ENCODE measurements at regions not wholly inside any gene's neighbourhood (a gene's known extent, or its start where the extent isn't known, plus 50 kb on each side); places are given as distances from the start of the nearest gene placed in this dataset.

- Histone ChIP-seq H3K4me3 (ENCODE audit: low read length in 2 of 2) (no peak overlapping the region), H3K27ac (ENCODE audit: low read depth in 2 of 2, low read length in 2 of 2) (no peak overlapping the region), H3K9ac (ENCODE audit: low read depth in 1 of 2, low read length in 2 of 2) (peak overlapping the region in 1 of 2 donors; percentile 5), H3K4me1 (ENCODE audit: control insufficient read depth in 2 of 2, insufficient read depth in 2 of 2, low read length in 2 of 2) (no peaks in the 10 kb centered on the region), H3K9me3 (ENCODE audit: control insufficient read depth in 2 of 2, low read length in 2 of 2) (no peaks in the 10 kb centered on the region), H3K36me3 (ENCODE audit: control insufficient read depth in 2 of 2, insufficient read depth in 2 of 2, low read length in 2 of 2) (no peaks in the 10 kb centered on the region), H3K27me3 (ENCODE audit: control insufficient read depth in 2 of 2, insufficient read depth in 2 of 2, low read length in 2 of 2) (no peaks in the 10 kb centered on the region)
Observed at GRCh38 chr20:11234181-11234580, 560.4 kb upstream of the JAG1 start.

- Histone ChIP-seq H3K9ac (ENCODE audit: low read depth in 1 of 2, low read length in 2 of 2) (peak overlapping the region in 1 of 2 donors; percentile 5), H3K27me3 (ENCODE audit: control insufficient read depth in 2 of 2, insufficient read depth in 2 of 2, low read length in 2 of 2) (no peaks in the 10 kb centered on the region), H3K4me1 (ENCODE audit: control insufficient read depth in 2 of 2, insufficient read depth in 2 of 2, low read length in 2 of 2) (no peaks in the 10 kb centered on the region), H3K4me3 (ENCODE audit: low read length in 2 of 2) (no peak overlapping the region), H3K36me3 (ENCODE audit: control insufficient read depth in 2 of 2, insufficient read depth in 2 of 2, low read length in 2 of 2) (no peaks in the 10 kb centered on the region), H3K9me3 (ENCODE audit: control insufficient read depth in 2 of 2, low read length in 2 of 2) (no peaks in the 10 kb centered on the region), H3K27ac (ENCODE audit: low read depth in 2 of 2, low read length in 2 of 2) (no peak overlapping the region)
Observed at GRCh38 chr20:11234608-11235007, 560.8 kb upstream of the JAG1 start.

GRCh38 chr20:11235058-11235457, 561.3 kb upstream of the JAG1 start:
- H3K4me3 ChIP-seq (ENCODE audit: low read length in 2 of 2): no peak overlapping the region
- no peaks in the 10 kb centered on the region for H3K9me3 ChIP-seq (ENCODE audit: control insufficient read depth in 2 of 2, low read length in 2 of 2)
- H3K9ac ChIP-seq (ENCODE audit: low read depth in 1 of 2, low read length in 2 of 2): no peak overlapping the region
- no peaks in the 10 kb centered on the region for H3K36me3 ChIP-seq (ENCODE audit: control insufficient read depth in 2 of 2, insufficient read depth in 2 of 2, low read length in 2 of 2)
- peak overlapping the region in 1 of 2 donors; percentile 5 for H3K27ac ChIP-seq (ENCODE audit: low read depth in 2 of 2, low read length in 2 of 2)
- no peaks in the 10 kb centered on the region for H3K27me3 ChIP-seq (ENCODE audit: control insufficient read depth in 2 of 2, insufficient read depth in 2 of 2, low read length in 2 of 2)
- H3K4me1 ChIP-seq (ENCODE audit: control insufficient read depth in 2 of 2, insufficient read depth in 2 of 2, low read length in 2 of 2): no peaks in the 10 kb centered on the region

- no peaks in the 10 kb centered on the region for H3K36me3 ChIP-seq (ENCODE audit: control insufficient read depth in 2 of 2, insufficient read depth in 2 of 2, low read length in 2 of 2)
- H3K4me1 ChIP-seq (ENCODE audit: control insufficient read depth in 2 of 2, insufficient read depth in 2 of 2, low read length in 2 of 2): no peaks in the 10 kb centered on the region
- H3K27ac ChIP-seq (ENCODE audit: low read depth in 2 of 2, low read length in 2 of 2): no peak overlapping the region
- no peak overlapping the region for H3K4me3 ChIP-seq (ENCODE audit: low read length in 2 of 2)
- no peak overlapping the region for H3K9ac ChIP-seq (ENCODE audit: low read depth in 1 of 2, low read length in 2 of 2)
- no peaks in the 10 kb centered on the region for H3K27me3 ChIP-seq (ENCODE audit: control insufficient read depth in 2 of 2, insufficient read depth in 2 of 2, low read length in 2 of 2)
- no peaks in the 10 kb centered on the region for H3K9me3 ChIP-seq (ENCODE audit: control insufficient read depth in 2 of 2, low read length in 2 of 2)
Observed at GRCh38 chr20:11242320-11242719, 568.5 kb upstream of the JAG1 start.

GRCh38 chr20:11245431-11245830, 571.6 kb upstream of the JAG1 start:
- Histone ChIP-seq H3K27ac (ENCODE audit: low read depth in 2 of 2, low read length in 2 of 2) (no peak overlapping the region), H3K9ac (ENCODE audit: low read depth in 1 of 2, low read length in 2 of 2) (no peak overlapping the region), H3K36me3 (ENCODE audit: control insufficient read depth in 2 of 2, insufficient read depth in 2 of 2, low read length in 2 of 2) (no peaks in the 10 kb centered on the region), H3K4me3 (ENCODE audit: low read length in 2 of 2) (no peak overlapping the region), H3K27me3 (ENCODE audit: control insufficient read depth in 2 of 2, insufficient read depth in 2 of 2, low read length in 2 of 2) (no peaks in the 10 kb centered on the region), H3K4me1 (ENCODE audit: control insufficient read depth in 2 of 2, insufficient read depth in 2 of 2, low read length in 2 of 2) (no peaks in the 10 kb centered on the region), H3K9me3 (ENCODE audit: control insufficient read depth in 2 of 2, low read length in 2 of 2) (no peaks in the 10 kb centered on the region)

- Histone ChIP-seq H3K9me3 (ENCODE audit: control insufficient read depth in 2 of 2, low read length in 2 of 2) (no peaks in the 10 kb centered on the region), H3K27me3 (ENCODE audit: control insufficient read depth in 2 of 2, insufficient read depth in 2 of 2, low read length in 2 of 2) (no peaks in the 10 kb centered on the region), H3K27ac (ENCODE audit: low read depth in 2 of 2, low read length in 2 of 2) (no peak overlapping the region), H3K4me3 (ENCODE audit: low read length in 2 of 2) (no peak overlapping the region), H3K9ac (ENCODE audit: low read depth in 1 of 2, low read length in 2 of 2) (no peak overlapping the region), H3K36me3 (ENCODE audit: control insufficient read depth in 2 of 2, insufficient read depth in 2 of 2, low read length in 2 of 2) (no peaks in the 10 kb centered on the region), H3K4me1 (ENCODE audit: control insufficient read depth in 2 of 2, insufficient read depth in 2 of 2, low read length in 2 of 2) (no peaks in the 10 kb centered on the region)
Observed at GRCh38 chr20:11246251-11246775, 572.5 kb upstream of the JAG1 start.

GRCh38 chr20:11247046-11248010, 573.5 kb upstream of the JAG1 start:
- Histone ChIP-seq H3K36me3 (ENCODE audit: control insufficient read depth in 2 of 2, insufficient read depth in 2 of 2, low read length in 2 of 2) (no peaks in the 10 kb centered on the region), H3K9ac (ENCODE audit: low read depth in 1 of 2, low read length in 2 of 2) (no peak overlapping the region), H3K27ac (ENCODE audit: low read depth in 2 of 2, low read length in 2 of 2) (no peak overlapping the region), H3K4me3 (ENCODE audit: low read length in 2 of 2) (no peak overlapping the region), H3K27me3 (ENCODE audit: control insufficient read depth in 2 of 2, insufficient read depth in 2 of 2, low read length in 2 of 2) (no peaks in the 10 kb centered on the region), H3K4me1 (ENCODE audit: control insufficient read depth in 2 of 2, insufficient read depth in 2 of 2, low read length in 2 of 2) (no peaks in the 10 kb centered on the region), H3K9me3 (ENCODE audit: control insufficient read depth in 2 of 2, low read length in 2 of 2) (no peaks in the 10 kb centered on the region)

GRCh38 chr20:11248011-11248409, 574.2 kb upstream of the JAG1 start:
- H3K9me3 ChIP-seq (ENCODE audit: control insufficient read depth in 2 of 2, low read length in 2 of 2): no peaks in the 10 kb centered on the region
- no peaks in the 10 kb centered on the region for H3K27me3 ChIP-seq (ENCODE audit: control insufficient read depth in 2 of 2, insufficient read depth in 2 of 2, low read length in 2 of 2)
- no peak overlapping the region for H3K4me3 ChIP-seq (ENCODE audit: low read length in 2 of 2)
- no peaks in the 10 kb centered on the region for H3K36me3 ChIP-seq (ENCODE audit: control insufficient read depth in 2 of 2, insufficient read depth in 2 of 2, low read length in 2 of 2)
- no peak overlapping the region for H3K9ac ChIP-seq (ENCODE audit: low read depth in 1 of 2, low read length in 2 of 2)
- no peak overlapping the region for H3K27ac ChIP-seq (ENCODE audit: low read depth in 2 of 2, low read length in 2 of 2)
- no peaks in the 10 kb centered on the region for H3K4me1 ChIP-seq (ENCODE audit: control insufficient read depth in 2 of 2, insufficient read depth in 2 of 2, low read length in 2 of 2)

- Histone ChIP-seq H3K36me3 (ENCODE audit: control insufficient read depth in 2 of 2, insufficient read depth in 2 of 2, low read length in 2 of 2) (no peaks in the 10 kb centered on the region), H3K27me3 (ENCODE audit: control insufficient read depth in 2 of 2, insufficient read depth in 2 of 2, low read length in 2 of 2) (no peaks in the 10 kb centered on the region), H3K9ac (ENCODE audit: low read depth in 1 of 2, low read length in 2 of 2) (no peak overlapping the region), H3K4me1 (ENCODE audit: control insufficient read depth in 2 of 2, insufficient read depth in 2 of 2, low read length in 2 of 2) (no peaks in the 10 kb centered on the region), H3K4me3 (ENCODE audit: low read length in 2 of 2) (no peak overlapping the region), H3K27ac (ENCODE audit: low read depth in 2 of 2, low read length in 2 of 2) (no peak overlapping the region), H3K9me3 (ENCODE audit: control insufficient read depth in 2 of 2, low read length in 2 of 2) (no peaks in the 10 kb centered on the region)
Observed at GRCh38 chr20:11248687-11249638, 575.2 kb upstream of the JAG1 start.

- peaks cover 0 to 4% of the 10 kb centered on the region in 2 donors for H3K9me3 ChIP-seq (ENCODE audit: control insufficient read depth in 2 of 2, low read length in 2 of 2)
- H3K4me3 ChIP-seq (ENCODE audit: low read length in 2 of 2): no peak overlapping the region
- H3K36me3 ChIP-seq (ENCODE audit: control insufficient read depth in 2 of 2, insufficient read depth in 2 of 2, low read length in 2 of 2): no peaks in the 10 kb centered on the region
- no peak overlapping the region for H3K27ac ChIP-seq (ENCODE audit: low read depth in 2 of 2, low read length in 2 of 2)
- H3K27me3 ChIP-seq (ENCODE audit: control insufficient read depth in 2 of 2, insufficient read depth in 2 of 2, low read length in 2 of 2): no peaks in the 10 kb centered on the region
- no peak overlapping the region for H3K9ac ChIP-seq (ENCODE audit: low read depth in 1 of 2, low read length in 2 of 2)
- no peaks in the 10 kb centered on the region for H3K4me1 ChIP-seq (ENCODE audit: control insufficient read depth in 2 of 2, insufficient read depth in 2 of 2, low read length in 2 of 2)
Observed at GRCh38 chr20:11249683-11250082, 575.9 kb upstream of the JAG1 start.
